SH-SY5Y (cell line): ENCODE measurements at regions not wholly inside any gene's neighbourhood (a gene's known extent, or its start where the extent isn't known, plus 50 kb on each side); places are given as distances from the start of the nearest gene placed in this dataset.

Source experiments
- GATA2 ChIP-seq: IDR thresholded peaks from 2 replicates; pipeline ENCODE4 v1.6.1; 2011; ENCODE audit warnings: mild to moderate bottlenecking, low read depth, low read length
- GATA3 ChIP-seq: IDR thresholded peaks from 2 replicates; pipeline ENCODE4 v1.6.1; 2011; ENCODE audit warnings: low read depth, mild to moderate bottlenecking, low read length, moderate library complexity

GRCh38 chr20:54929191-54929590 is 453.8 kb downstream of the DOK5 start:
- TF ChIP-seq GATA2 (no peak), GATA3 (no peak)
